HG03045 (cell line): ENCODE measurements at regions not wholly inside any gene's neighbourhood (a gene's known extent, or its start where the extent isn't known, plus 50 kb on each side); places are given as distances from the start of the nearest gene placed in this dataset.
"Not testable (repeated sequence)": the region's sequence is repeated elsewhere in the genome, so short reads cannot be mapped to it uniquely, and the experiment has no call there.

ENCODE experiments used
- ATAC-seq: cut with Tn5 transposase; IDR thresholded peaks from one replicate; pipeline ENCODE4 v1.9.1; 2021; ENCODE audit warnings: mild to moderate bottlenecking, moderate library complexity; ENCODE audit not compliant: unreplicated experiment

- ATAC-seq, result no peak
Observed at GRCh38 chr2:220569112-220569897, 941.9 kb downstream of the SLC4A3 start.

- ATAC-seq, result no peak
Observed at GRCh38 chr2:220572385-220572784, 945.0 kb downstream of the SLC4A3 start.

- no peak for ATAC-seq
Observed at GRCh38 chr2:220574038-220574437, 946.6 kb downstream of the SLC4A3 start.

- no peak for ATAC-seq
Observed at GRCh38 chr2:220575963-220576362, 948.5 kb downstream of the SLC4A3 start.

- ATAC-seq, result no peak
Observed at GRCh38 chr2:220579452-220579851, 952.0 kb downstream of the SLC4A3 start.

GRCh38 chr2:220580113-220580512 is 952.7 kb downstream of the SLC4A3 start:
- no peak for ATAC-seq

- no peak for ATAC-seq
Observed at GRCh38 chr2:220583725-220584124, 956.3 kb downstream of the SLC4A3 start.

- no peak for ATAC-seq
Observed at GRCh38 chr2:220585241-220585640, 957.8 kb downstream of the SLC4A3 start.

- no peak for ATAC-seq
Observed at GRCh38 chr2:220586980-220587530, 959.6 kb downstream of the SLC4A3 start.

GRCh38 chr2:220588148-220588547 is 960.7 kb downstream of the SLC4A3 start:
- ATAC-seq, result no peak

GRCh38 chr2:220590476-220590875 is 963.0 kb downstream of the SLC4A3 start:
- no peak for ATAC-seq

GRCh38 chr2:220593526-220593925 is 966.1 kb downstream of the SLC4A3 start:
- no peak for ATAC-seq

GRCh38 chr2:220601674-220602073 is 970.4 kb downstream of the EPHA4 start:
- no peak for ATAC-seq

GRCh38 chr2:220613004-220613403 is 959.1 kb downstream of the EPHA4 start:
- not testable (repeated sequence) for ATAC-seq

- ATAC-seq, result no peak
Observed at GRCh38 chr2:220614064-220614463, 958.0 kb downstream of the EPHA4 start.

GRCh38 chr2:220619525-220620220 is 952.4 kb downstream of the EPHA4 start:
- ATAC-seq, result no peak

- ATAC-seq, result no peak
Observed at GRCh38 chr2:220626603-220627002, 945.5 kb downstream of the EPHA4 start.

- no peak for ATAC-seq
Observed at GRCh38 chr2:220628252-220628651, 943.9 kb downstream of the EPHA4 start.

GRCh38 chr2:220641137-220641536 is 931.0 kb downstream of the EPHA4 start:
- ATAC-seq, result no peak

GRCh38 chr2:220646424-220646823 is 925.7 kb downstream of the EPHA4 start:
- ATAC-seq, result no peak

GRCh38 chr2:220648628-220649027 is 923.5 kb downstream of the EPHA4 start:
- no peak for ATAC-seq

- ATAC-seq, result no peak
Observed at GRCh38 chr2:220653776-220654175, 918.3 kb downstream of the EPHA4 start.
